Omental fat pad (tissue), 3 donors: ENCODE measurements at regions not wholly inside any gene's neighbourhood (a gene's known extent, or its start where the extent isn't known, plus 50 kb on each side); places are given as distances from the start of the nearest gene placed in this dataset.

Source experiments
- ATAC-seq: fragments of 150-250 bp; one replicate; pipeline ENCODE4 v1.9.1; 2016; ENCODE audit warnings: mild to moderate bottlenecking, moderate library complexity; ENCODE audit not compliant: low FRiP score
- DNase-seq: peaks from one replicate; pipeline ENCODE4 v3.0.0-alpha.2; 2019; ENCODE audit warnings: low spot score
- TF ChIP-seq, protein P1 (sequence below), 3 donors: fragments of 450-650 bp; IDR thresholded peaks; one replicate each; pipeline ENCODE4 v1.5.1; 2016 to 2017; ENCODE audit warnings: antibody characterized with exemption in 3 of 3, mild to moderate bottlenecking in 3 of 3, moderate library complexity in 2 of 3

DNA sequence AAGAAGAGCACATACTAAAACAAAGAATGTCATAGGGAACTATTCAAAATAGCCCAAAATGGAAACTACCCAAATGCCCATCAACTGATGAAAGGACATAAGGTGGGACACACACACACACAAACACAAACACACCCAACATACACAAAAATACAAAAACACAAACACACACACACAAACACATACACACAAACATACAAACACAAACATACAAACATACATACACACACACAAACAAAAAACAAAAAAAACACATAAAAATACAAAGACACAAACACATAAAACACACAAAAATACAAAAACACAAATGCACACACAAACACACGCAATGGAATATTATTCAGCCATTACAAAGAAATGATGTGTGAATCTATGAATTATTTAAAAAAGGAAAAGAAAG, 203.6 kb downstream of the ERMARD start:
- DNase-seq (no peak), ATAC-seq (no peak)
- TF ChIP-seq, protein P1, sequence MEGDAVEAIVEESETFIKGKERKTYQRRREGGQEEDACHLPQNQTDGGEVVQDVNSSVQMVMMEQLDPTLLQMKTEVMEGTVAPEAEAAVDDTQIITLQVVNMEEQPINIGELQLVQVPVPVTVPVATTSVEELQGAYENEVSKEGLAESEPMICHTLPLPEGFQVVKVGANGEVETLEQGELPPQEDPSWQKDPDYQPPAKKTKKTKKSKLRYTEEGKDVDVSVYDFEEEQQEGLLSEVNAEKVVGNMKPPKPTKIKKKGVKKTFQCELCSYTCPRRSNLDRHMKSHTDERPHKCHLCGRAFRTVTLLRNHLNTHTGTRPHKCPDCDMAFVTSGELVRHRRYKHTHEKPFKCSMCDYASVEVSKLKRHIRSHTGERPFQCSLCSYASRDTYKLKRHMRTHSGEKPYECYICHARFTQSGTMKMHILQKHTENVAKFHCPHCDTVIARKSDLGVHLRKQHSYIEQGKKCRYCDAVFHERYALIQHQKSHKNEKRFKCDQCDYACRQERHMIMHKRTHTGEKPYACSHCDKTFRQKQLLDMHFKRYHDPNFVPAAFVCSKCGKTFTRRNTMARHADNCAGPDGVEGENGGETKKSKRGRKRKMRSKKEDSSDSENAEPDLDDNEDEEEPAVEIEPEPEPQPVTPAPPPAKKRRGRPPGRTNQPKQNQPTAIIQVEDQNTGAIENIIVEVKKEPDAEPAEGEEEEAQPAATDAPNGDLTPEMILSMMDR (IDR thresholded peaks at IDR 0.05) = no peak

DNA sequence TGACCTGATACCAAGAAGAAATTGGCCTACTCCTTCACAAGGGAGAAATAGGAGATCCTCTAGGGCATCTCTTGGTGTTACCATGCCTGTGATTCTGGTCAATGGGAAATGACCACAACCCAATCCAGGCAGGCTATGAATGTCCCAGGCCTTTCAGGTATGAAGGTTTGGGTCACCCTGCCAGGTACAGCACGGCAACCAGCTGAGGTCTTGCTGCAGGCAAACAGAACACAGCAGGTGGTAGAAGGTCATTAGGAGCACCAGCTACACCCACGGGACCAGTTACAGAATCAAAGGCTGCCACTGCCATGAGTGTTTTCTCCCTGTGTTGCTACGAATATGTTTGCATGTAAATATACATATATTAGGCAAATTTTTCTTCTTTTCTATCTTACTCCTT, 202.3 kb downstream of the ERMARD start:
- DNase-seq (no peak), ATAC-seq (no peak)
- TF ChIP-seq, protein P1 (IDR thresholded peaks at IDR 0.05) = no peak

DNA sequence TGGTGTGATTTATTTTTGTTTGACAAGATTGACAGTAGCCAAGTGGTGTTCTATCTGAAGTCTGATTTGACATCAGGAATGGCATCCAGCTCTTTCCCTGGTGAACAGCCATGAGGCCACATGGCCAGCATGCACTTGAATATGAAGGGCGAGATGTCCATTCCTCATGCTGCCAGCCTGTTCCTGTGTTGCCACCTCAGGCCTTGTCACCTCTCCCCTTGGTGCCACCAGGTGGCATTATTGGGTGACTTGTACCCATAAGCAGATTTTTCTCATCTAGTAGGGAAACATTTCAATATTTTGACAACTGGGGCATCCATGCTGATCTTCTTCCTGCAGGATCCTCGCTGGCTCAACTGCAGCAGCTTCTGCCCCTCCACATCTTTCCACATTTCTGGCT, 199.1 kb downstream of the ERMARD start:
- ATAC-seq (no peak), DNase-seq (no peak)
- TF ChIP-seq, protein P1 (IDR thresholded peaks at IDR 0.05) = no peak

DNA sequence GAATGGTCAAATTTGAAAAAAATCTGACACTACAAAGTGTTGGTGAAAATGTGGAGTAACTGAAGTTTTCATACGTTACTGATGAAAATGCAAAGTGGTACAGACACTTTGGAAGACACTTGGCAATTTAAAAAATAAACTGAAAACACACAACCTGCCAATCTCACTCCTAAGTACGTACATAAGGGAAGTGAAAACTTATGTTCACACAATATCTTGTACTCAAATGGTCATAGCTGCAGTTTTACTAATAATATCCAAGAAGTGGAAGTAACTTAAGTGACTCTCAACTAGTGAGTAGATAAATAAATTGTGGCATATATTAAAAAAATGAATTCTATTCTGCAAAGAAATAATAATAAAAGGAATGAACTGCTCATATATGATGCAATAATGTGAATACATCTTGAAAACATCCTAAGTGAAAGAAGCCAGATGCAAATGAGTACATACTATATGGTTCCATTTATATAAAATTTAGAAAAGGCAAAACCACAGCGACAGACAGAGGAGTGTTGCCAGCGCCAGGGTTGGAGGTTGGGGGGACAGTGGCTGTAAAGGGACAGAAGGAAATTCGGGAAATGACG, 198.2 kb downstream of the ERMARD start:
- TF ChIP-seq, protein P1 (IDR thresholded peaks at IDR 0.05) = no peak
- ATAC-seq = no peak
- no peak for DNase-seq

DNA sequence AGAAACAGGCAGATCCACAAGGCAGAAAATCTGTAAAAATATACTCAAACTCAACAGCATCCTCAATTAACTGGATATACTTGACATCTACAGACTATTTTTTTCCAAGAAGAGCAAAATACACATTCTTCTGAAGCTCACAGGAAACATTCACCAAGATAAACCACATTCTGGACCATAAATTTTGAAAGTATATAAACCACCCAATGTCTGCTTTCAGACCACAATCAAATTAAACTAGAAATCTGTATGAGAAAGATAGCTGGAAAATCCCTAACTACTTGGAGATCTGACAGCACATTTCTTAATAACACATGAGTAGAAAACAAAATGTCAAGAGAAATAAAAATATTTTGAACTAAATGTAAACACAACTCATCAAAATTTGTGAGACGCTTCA, 195.5 kb downstream of the ERMARD start:
- no peak for DNase-seq
- TF ChIP-seq, protein P1 (IDR thresholded peaks at IDR 0.05) = no peak
- ATAC-seq = no peak

DNA sequence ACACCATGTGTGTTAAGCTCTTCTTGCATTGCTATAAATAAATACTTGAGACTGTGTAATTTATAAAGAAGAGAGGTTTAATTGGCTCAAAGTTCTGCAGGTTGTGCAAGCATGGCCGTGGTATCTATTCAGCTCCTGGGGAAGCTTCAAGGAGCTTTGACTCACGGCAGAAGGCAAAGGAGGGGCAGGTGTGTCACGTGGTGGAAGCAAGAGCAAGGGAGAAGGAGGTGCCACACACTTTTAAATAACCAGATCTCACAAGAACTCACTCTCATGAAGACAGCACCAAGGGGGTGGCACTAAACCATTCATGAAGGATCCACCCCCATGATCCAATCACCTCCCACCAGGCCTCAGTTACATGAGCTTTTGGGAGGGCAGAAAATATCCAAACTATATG, 193.7 kb downstream of the ERMARD start:
- ATAC-seq (no peak), DNase-seq (no peak)
- TF ChIP-seq, protein P1 (IDR thresholded peaks at IDR 0.05) = no peak

DNA sequence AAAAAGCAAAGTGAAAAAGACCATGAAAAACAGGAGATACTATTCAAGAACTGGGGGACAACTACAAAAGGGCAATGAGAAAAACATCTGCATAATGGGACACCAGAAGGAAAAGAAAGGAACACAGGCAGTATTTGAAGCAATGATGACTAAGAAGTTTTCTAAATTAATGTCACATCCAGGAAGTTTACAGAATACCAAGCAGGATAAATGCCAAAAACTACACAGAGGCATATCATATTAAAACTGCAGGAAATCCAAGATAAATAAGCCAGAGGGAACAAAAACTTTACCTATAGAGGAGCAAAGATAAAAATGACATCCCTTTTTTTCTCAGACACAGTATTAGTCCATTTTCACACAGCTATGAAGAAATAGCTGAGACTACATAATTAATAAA, 193.0 kb downstream of the ERMARD start:
- TF ChIP-seq, protein P1 (IDR thresholded peaks at IDR 0.05) = no peak
- ATAC-seq = no peak
- no peak for DNase-seq
